IPS-18a (cell line): ENCODE measurements at regions not wholly inside any gene's neighbourhood (a gene's known extent, or its start where the extent isn't known, plus 50 kb on each side); places are given as distances from the start of the nearest gene placed in this dataset.

Source experiments
- H3K27ac ChIP-seq: one replicate; pipeline ENCODE4 v1.5.1; 2013; ENCODE audit warnings: low read length
- H3K27me3 ChIP-seq: one replicate; pipeline ENCODE4 v1.6.1; 2013; ENCODE audit warnings: mild to moderate bottlenecking, low read length; ENCODE audit not compliant: control insufficient read depth, insufficient read depth
- H3K36me3 ChIP-seq: one replicate; pipeline ENCODE4 v1.6.1; 2013; ENCODE audit warnings: low read depth, low read length; ENCODE audit not compliant: control insufficient read depth
- H3K4me1 ChIP-seq: one replicate; pipeline ENCODE4 v1.6.1; 2013; ENCODE audit warnings: low read depth, low read length; ENCODE audit not compliant: control insufficient read depth
- H3K4me3 ChIP-seq: one replicate; pipeline ENCODE4 v1.5.1; 2013; ENCODE audit warnings: low read length
- H3K9ac ChIP-seq: one replicate; pipeline ENCODE4 v1.6.1; 2013; ENCODE audit warnings: mild to moderate bottlenecking, low read length, moderate library complexity
- H3K9me3 ChIP-seq: one replicate; pipeline ENCODE4 v1.6.1; 2013; ENCODE audit warnings: low read depth, low read length; ENCODE audit not compliant: control insufficient read depth

- H3K4me1 ChIP-seq = no peaks in the 10 kb centered on the region
- no peak overlapping the region for H3K4me3 ChIP-seq
- no peaks in the 10 kb centered on the region for H3K36me3 ChIP-seq
- H3K9me3 ChIP-seq = no peaks in the 10 kb centered on the region
- H3K27me3 ChIP-seq = no peaks in the 10 kb centered on the region
- H3K9ac ChIP-seq = no peak overlapping the region
- no peak overlapping the region for H3K27ac ChIP-seq
Measured at GRCh38 chr3:14324224-14324944, 78.0 kb upstream of the SLC6A6 start.

- Histone ChIP-seq H3K36me3 (no peaks in the 10 kb centered on the region), H3K4me3 (no peak overlapping the region), H3K27ac (no peak overlapping the region), H3K27me3 (no peaks in the 10 kb centered on the region), H3K9ac (no peak overlapping the region), H3K4me1 (peaks cover 9% of the 10 kb centered on the region), H3K9me3 (no peaks in the 10 kb centered on the region)
Measured at GRCh38 chr3:14328422-14328821, 74.0 kb upstream of the SLC6A6 start.

GRCh38 chr3:14329116-14329830 is 73.1 kb upstream of the SLC6A6 start:
- Histone ChIP-seq H3K4me1 (peaks cover 9% of the 10 kb centered on the region), H3K9me3 (no peaks in the 10 kb centered on the region), H3K4me3 (no peak overlapping the region), H3K27ac (no peak overlapping the region), H3K36me3 (no peaks in the 10 kb centered on the region), H3K9ac (no peak overlapping the region), H3K27me3 (no peaks in the 10 kb centered on the region)

- Histone ChIP-seq H3K4me1 (peaks cover 9% of the 10 kb centered on the region), H3K9me3 (no peaks in the 10 kb centered on the region), H3K36me3 (no peaks in the 10 kb centered on the region), H3K4me3 (no peak overlapping the region), H3K27ac (no peak overlapping the region), H3K27me3 (no peaks in the 10 kb centered on the region), H3K9ac (no peak overlapping the region)
Measured at GRCh38 chr3:14329842-14330241, 72.6 kb upstream of the SLC6A6 start.

GRCh38 chr3:14330508-14330907 is 71.9 kb upstream of the SLC6A6 start:
- no peak overlapping the region for H3K27ac ChIP-seq
- H3K4me1 ChIP-seq = peaks cover 9% of the 10 kb centered on the region
- H3K36me3 ChIP-seq = no peaks in the 10 kb centered on the region
- no peak overlapping the region for H3K9ac ChIP-seq
- no peak overlapping the region for H3K4me3 ChIP-seq
- H3K9me3 ChIP-seq = no peaks in the 10 kb centered on the region
- H3K27me3 ChIP-seq = no peaks in the 10 kb centered on the region

- no peak overlapping the region for H3K9ac ChIP-seq
- H3K4me3 ChIP-seq = no peak overlapping the region
- no peaks in the 10 kb centered on the region for H3K27me3 ChIP-seq
- H3K9me3 ChIP-seq = no peaks in the 10 kb centered on the region
- no peaks in the 10 kb centered on the region for H3K36me3 ChIP-seq
- no peak overlapping the region for H3K27ac ChIP-seq
- H3K4me1 ChIP-seq = peaks cover 9% of the 10 kb centered on the region
Measured at GRCh38 chr3:14331251-14331650, 71.2 kb upstream of the SLC6A6 start.

GRCh38 chr3:14332392-14332791 is 70.0 kb upstream of the SLC6A6 start:
- Histone ChIP-seq H3K9ac (no peak overlapping the region), H3K4me3 (no peak overlapping the region)

GRCh38 chr3:14333215-14333614 is 69.2 kb upstream of the SLC6A6 start:
- H3K9me3 ChIP-seq = no peaks in the 10 kb centered on the region
- no peaks in the 10 kb centered on the region for H3K36me3 ChIP-seq
- peaks cover 9% of the 10 kb centered on the region for H3K4me1 ChIP-seq
- no peak overlapping the region for H3K9ac ChIP-seq
- H3K27ac ChIP-seq = no peak overlapping the region
- H3K4me3 ChIP-seq = no peak overlapping the region
- no peaks in the 10 kb centered on the region for H3K27me3 ChIP-seq

More at GRCh38 chr3:14332392-14332791, 70.0 kb upstream of the SLC6A6 start:
- Histone ChIP-seq H3K9me3 (no peaks in the 10 kb centered on the region), H3K27me3 (no peaks in the 10 kb centered on the region), H3K36me3 (no peaks in the 10 kb centered on the region), H3K4me1 (peaks cover 9% of the 10 kb centered on the region), H3K27ac (no peak overlapping the region)

GRCh38 chr3:14333621-14334020 is 68.8 kb upstream of the SLC6A6 start:
- H3K4me1 ChIP-seq = peaks cover 9% of the 10 kb centered on the region
- no peak overlapping the region for H3K4me3 ChIP-seq
- H3K9ac ChIP-seq = no peak overlapping the region
- H3K27me3 ChIP-seq = no peaks in the 10 kb centered on the region
- no peaks in the 10 kb centered on the region for H3K9me3 ChIP-seq
- H3K27ac ChIP-seq = no peak overlapping the region
- H3K36me3 ChIP-seq = no peaks in the 10 kb centered on the region

GRCh38 chr3:14334136-14334535 is 68.3 kb upstream of the SLC6A6 start:
- Histone ChIP-seq H3K36me3 (no peaks in the 10 kb centered on the region), H3K27me3 (no peaks in the 10 kb centered on the region), H3K9ac (no peak overlapping the region), H3K27ac (no peak overlapping the region), H3K4me1 (peaks cover 9% of the 10 kb centered on the region), H3K4me3 (no peak overlapping the region), H3K9me3 (no peaks in the 10 kb centered on the region)

GRCh38 chr3:14334936-14335335 is 67.5 kb upstream of the SLC6A6 start:
- no peaks in the 10 kb centered on the region for H3K27me3 ChIP-seq
- no peak overlapping the region for H3K27ac ChIP-seq
- H3K36me3 ChIP-seq = no peaks in the 10 kb centered on the region
- peaks cover 5% of the 10 kb centered on the region for H3K4me1 ChIP-seq
- no peak overlapping the region for H3K9ac ChIP-seq
- H3K4me3 ChIP-seq = no peak overlapping the region
- H3K9me3 ChIP-seq = no peaks in the 10 kb centered on the region
